ENCODE measurements at regions not wholly inside any gene's neighbourhood (a gene's known extent, or its start where the extent isn't known, plus 50 kb on each side); places are given as distances from the start of the nearest gene placed in this dataset.

DNA sequence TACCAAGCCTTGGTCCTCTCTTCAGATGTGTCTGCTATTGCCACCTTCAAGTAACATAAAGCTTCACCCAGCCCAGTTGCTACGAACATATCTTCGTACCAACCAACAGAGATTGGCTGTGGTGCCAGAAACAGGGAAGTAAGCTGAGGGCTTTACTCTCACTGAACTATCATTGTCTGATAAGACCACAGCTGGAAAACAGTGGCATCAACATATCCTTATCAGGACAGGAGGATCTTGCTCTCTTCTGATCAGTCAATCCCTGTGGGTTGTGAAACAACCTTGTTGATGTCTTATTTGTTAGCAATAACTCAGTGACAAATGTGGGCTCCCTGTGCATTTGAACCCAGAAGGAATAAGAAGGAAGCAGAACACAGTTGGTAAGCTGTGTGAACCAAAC is 446.3 kb upstream of the MAF start:
- DNase-seq (ENCODE audit: low spot score) = no peak
- TF ChIP-seq, protein P1, sequence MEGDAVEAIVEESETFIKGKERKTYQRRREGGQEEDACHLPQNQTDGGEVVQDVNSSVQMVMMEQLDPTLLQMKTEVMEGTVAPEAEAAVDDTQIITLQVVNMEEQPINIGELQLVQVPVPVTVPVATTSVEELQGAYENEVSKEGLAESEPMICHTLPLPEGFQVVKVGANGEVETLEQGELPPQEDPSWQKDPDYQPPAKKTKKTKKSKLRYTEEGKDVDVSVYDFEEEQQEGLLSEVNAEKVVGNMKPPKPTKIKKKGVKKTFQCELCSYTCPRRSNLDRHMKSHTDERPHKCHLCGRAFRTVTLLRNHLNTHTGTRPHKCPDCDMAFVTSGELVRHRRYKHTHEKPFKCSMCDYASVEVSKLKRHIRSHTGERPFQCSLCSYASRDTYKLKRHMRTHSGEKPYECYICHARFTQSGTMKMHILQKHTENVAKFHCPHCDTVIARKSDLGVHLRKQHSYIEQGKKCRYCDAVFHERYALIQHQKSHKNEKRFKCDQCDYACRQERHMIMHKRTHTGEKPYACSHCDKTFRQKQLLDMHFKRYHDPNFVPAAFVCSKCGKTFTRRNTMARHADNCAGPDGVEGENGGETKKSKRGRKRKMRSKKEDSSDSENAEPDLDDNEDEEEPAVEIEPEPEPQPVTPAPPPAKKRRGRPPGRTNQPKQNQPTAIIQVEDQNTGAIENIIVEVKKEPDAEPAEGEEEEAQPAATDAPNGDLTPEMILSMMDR (IDR thresholded peaks at IDR 0.05; ENCODE audit: extremely low read depth, insufficient read depth, missing control alignments) = no peak
- in situ Hi-C loops (cut with MboI; ENCODE audit: low pct_unique_long_range_greater_than_20kb, low sequenced_read_pairs, unreplicated experiment) = no loop called here

- DNase-seq (ENCODE audit: low spot score) = no peak
- in situ Hi-C loops (cut with MboI; ENCODE audit: low pct_unique_long_range_greater_than_20kb, low sequenced_read_pairs, unreplicated experiment) = no loop called here
- TF ChIP-seq, protein P1 (IDR thresholded peaks at IDR 0.05; ENCODE audit: extremely low read depth, insufficient read depth, missing control alignments) = no peak
Measured at GRCh38 chr16:80046261-80046660, 445.7 kb upstream of the MAF start.

DNA sequence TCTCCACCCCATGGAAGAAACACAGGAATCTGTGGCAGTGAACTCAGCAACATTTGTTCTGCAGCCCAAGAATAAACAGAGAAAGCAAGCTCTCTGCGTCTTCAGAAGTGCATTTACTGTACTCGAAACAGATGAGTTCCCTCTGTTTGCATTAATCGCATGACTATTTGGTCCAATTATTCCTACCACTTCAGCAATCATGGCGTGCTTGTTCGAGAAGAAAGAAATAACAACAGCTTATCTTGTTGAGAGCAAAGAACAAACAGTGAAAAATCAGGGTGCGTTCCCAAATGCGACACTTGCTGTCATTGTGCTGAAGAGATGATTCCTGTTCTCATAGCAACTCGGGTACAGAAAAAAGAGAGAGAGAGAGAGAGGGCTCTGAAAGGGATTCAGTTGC is 445.3 kb upstream of the MAF start:
- TF ChIP-seq, protein P1 (IDR thresholded peaks at IDR 0.05; ENCODE audit: extremely low read depth, insufficient read depth, missing control alignments) = no peak
- in situ Hi-C loops (cut with MboI; ENCODE audit: low pct_unique_long_range_greater_than_20kb, low sequenced_read_pairs, unreplicated experiment) = no loop called here

DNA sequence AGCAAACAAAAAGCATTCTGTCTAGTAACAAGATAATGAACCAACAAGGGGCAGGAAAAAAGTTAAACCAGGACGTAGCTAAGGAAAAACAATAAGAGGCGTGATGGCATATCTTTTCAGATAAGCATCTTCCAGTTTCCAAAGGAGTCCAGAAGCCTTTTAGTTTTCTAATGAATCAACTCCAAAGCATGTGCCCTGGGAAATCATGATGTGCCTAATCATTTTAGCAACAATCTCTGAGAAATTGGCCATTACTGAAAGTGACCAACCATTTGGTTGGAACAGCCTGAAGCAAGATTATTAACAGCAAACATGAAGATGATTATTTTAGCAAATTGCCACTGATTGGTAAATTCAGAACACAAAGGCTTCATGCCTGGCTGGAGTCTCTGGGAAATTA is 440.9 kb upstream of the MAF start:
- DNase-seq (ENCODE audit: low spot score) = no peak
- TF ChIP-seq, protein P1 (IDR thresholded peaks at IDR 0.05; ENCODE audit: extremely low read depth, insufficient read depth, missing control alignments) = no peak
- in situ Hi-C loops (cut with MboI; ENCODE audit: low pct_unique_long_range_greater_than_20kb, low sequenced_read_pairs, unreplicated experiment) = no loop called here

More for the DNA sequence above, 445.3 kb upstream of the MAF start:
- DNase-seq (ENCODE audit: low spot score) = no peak

DNA sequence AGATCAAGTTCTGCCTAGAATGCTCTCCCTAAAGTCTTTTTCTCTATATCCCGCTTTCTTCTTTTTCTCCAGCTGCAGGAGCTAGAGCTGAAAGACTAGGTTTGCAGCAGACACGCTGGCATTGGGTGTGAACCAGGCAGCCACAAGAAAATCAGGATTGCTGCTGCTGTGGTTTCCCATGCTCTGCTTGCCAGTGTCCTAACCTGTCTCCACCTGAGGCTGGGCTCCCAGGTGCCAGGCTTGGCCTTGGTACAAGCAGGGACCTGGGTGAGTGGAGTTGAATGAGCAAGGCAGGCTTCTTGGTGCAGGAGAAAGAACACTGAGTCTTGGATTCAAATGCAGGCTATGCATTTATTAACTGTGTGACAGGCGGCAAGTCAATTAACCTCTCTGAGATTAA is 440.3 kb upstream of the MAF start:
- TF ChIP-seq, protein P1 (IDR thresholded peaks at IDR 0.05; ENCODE audit: extremely low read depth, insufficient read depth, missing control alignments) = no peak
- in situ Hi-C loops (cut with MboI; ENCODE audit: low pct_unique_long_range_greater_than_20kb, low sequenced_read_pairs, unreplicated experiment) = no loop called here

DNA sequence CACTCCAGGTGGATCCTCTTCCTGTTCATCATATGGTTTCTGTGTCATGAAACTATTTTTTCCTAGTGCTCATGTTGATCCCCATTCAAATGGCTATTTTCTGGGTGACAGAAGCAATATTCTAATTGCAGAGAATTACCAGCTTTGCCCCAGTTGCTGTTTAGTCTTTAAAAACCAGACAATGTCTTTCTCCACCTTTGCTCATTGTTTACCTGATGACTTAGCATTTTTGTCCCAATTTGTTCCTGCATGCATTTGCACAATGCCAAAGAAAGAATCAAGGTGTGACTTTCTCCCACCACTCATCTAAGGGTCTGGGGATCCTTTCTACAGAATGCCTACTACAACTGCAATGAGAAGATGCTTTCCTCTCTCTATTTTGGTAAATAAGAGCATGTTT is 439.9 kb upstream of the MAF start:
- DNase-seq (ENCODE audit: low spot score) = no peak
- TF ChIP-seq, protein P1 (IDR thresholded peaks at IDR 0.05; ENCODE audit: extremely low read depth, insufficient read depth, missing control alignments) = no peak
- in situ Hi-C loops (cut with MboI; ENCODE audit: low pct_unique_long_range_greater_than_20kb, low sequenced_read_pairs, unreplicated experiment) = no loop called here

More for the DNA sequence above, 440.3 kb upstream of the MAF start:
- no peak for DNase-seq (ENCODE audit: low spot score)

DNA sequence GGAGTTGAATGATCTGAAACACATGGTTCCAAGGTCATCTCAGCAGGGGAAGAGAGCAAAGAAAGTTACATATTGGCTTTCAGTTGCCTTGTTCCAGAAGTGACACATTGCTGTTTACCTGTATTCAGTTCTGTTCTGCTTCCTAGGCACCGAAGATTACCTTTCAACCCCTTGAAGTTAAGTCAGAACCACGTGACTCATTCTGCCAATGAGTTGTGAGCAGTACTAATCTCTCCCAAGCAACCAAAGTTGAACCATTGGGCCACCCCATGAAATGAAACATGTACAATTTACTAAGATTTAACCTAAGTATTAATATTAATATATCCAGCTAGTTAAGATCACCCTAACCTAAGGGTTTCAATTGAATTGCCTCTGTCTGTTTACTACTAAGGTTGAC is 439.2 kb upstream of the MAF start:
- TF ChIP-seq, protein P1 (IDR thresholded peaks at IDR 0.05; ENCODE audit: extremely low read depth, insufficient read depth, missing control alignments) = no peak
- in situ Hi-C loops (cut with MboI; ENCODE audit: low pct_unique_long_range_greater_than_20kb, low sequenced_read_pairs, unreplicated experiment) = no loop called here

More for the DNA sequence above, 439.2 kb upstream of the MAF start:
- no peak for DNase-seq (ENCODE audit: low spot score)

Data from GM13977 (cell line).